Nephron progenitor cell (in vitro differentiated cells): ENCODE measurements at regions not wholly inside any gene's neighbourhood (a gene's known extent, or its start where the extent isn't known, plus 50 kb on each side); places are given as distances from the start of the nearest gene placed in this dataset.

Experiments used
- DNase-seq: peaks from one replicate; pipeline ENCODE4 v3.0.0; 2021
- H3K27ac Mint-ChIP-seq: 2 replicates; pipeline ENCODE4 v1.8.0; 2021; ENCODE audit warnings: mild to moderate bottlenecking, moderate library complexity, mixed read lengths
- H3K27me3 Mint-ChIP-seq: 2 replicates; pipeline ENCODE4 v1.8.0; 2021; ENCODE audit warnings: mild to moderate bottlenecking, low read depth, mixed read lengths; ENCODE audit not compliant: poor library complexity
- H3K36me3 Mint-ChIP-seq: 2 replicates; pipeline ENCODE4 v1.8.0; 2021; ENCODE audit warnings: low read depth, mixed read lengths
- H3K4me1 Mint-ChIP-seq: 2 replicates; pipeline ENCODE4 v1.8.0; 2021; ENCODE audit warnings: mixed read lengths
- H3K4me3 Mint-ChIP-seq: 2 replicates; pipeline ENCODE4 v1.8.0; 2021; ENCODE audit warnings: mild to moderate bottlenecking, moderate library complexity, mixed read lengths
- H3K9me3 Mint-ChIP-seq: 2 replicates; pipeline ENCODE4 v1.8.0; 2021; ENCODE audit warnings: mild to moderate bottlenecking, moderate library complexity, mixed read lengths
- CTCF ChIP-seq: fragments of 200-600 bp; sonication (generic); IDR thresholded peaks from 2 replicates; pipeline ENCODE4 v1.5.0; 2021; ENCODE audit warnings: antibody characterized with exemption

GRCh38 chr10:2917926-2918325 is 149.4 kb upstream of the PFKP start:
- H3K4me1 Mint-ChIP-seq: no peaks in the 10 kb centered on the region

DNA sequence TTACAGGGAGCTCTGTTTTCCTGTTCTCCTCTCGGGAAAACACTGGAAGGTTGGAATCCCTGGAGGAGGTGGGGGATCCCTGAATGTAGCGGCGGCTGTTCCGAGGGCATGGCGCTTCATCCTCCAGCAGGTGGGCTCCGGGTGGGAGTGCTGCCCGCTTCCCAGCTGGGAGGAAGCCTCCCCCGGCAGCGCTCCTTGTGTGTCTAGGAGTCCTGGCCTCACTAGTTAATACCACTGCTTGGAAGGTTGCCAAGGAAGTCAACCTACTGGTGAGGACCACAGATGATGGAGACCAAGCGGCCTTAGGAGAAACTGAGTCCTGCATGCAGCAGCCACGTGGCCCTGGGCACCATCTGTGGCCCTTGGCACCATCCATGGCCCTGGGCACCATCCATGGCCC is 151.9 kb upstream of the PFKP start:
- DNase-seq: no peak
- no peak overlapping the region for H3K27ac Mint-ChIP-seq
- H3K4me1 Mint-ChIP-seq: no peaks in the 10 kb centered on the region
- no peak for TF ChIP-seq CTCF
- no peaks in the 10 kb centered on the region for H3K36me3 Mint-ChIP-seq
- no peak overlapping the region for H3K4me3 Mint-ChIP-seq
- no peaks in the 10 kb centered on the region for H3K9me3 Mint-ChIP-seq
- peaks cover 19% of the 10 kb centered on the region for H3K27me3 Mint-ChIP-seq

More at GRCh38 chr10:2917926-2918325, 149.4 kb upstream of the PFKP start:
- no peak for TF ChIP-seq CTCF
- H3K9me3 Mint-ChIP-seq: no peaks in the 10 kb centered on the region
- no peaks in the 10 kb centered on the region for H3K36me3 Mint-ChIP-seq
- peak overlapping the region; percentile 61 for H3K27ac Mint-ChIP-seq
- no peak overlapping the region for H3K4me3 Mint-ChIP-seq
- DNase-seq: no peak
- peaks cover 31% of the 10 kb centered on the region for H3K27me3 Mint-ChIP-seq

DNA sequence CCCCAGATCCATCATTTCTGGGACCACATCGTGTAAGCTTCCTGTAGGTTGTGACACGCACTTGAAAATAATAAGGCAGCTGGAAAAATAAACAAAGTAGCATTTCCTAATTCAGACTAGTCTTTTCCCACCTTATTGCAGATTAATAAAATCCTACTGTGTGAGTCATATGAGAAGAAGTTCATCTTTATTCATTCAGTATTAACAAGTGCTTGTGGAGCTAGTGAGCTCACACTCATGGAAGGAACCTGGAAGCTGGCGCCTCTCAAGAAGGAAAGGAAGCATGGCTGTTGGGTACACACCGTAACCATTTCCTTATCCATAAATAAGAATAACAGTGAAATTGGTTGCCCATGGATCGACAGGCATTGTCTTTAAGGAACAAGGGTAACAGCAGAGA is 152.6 kb upstream of the PFKP start:
- Mint-ChIP-seq H3K36me3 (no peaks in the 10 kb centered on the region), H3K4me3 (no peak overlapping the region), H3K9me3 (no peaks in the 10 kb centered on the region), H3K4me1 (no peaks in the 10 kb centered on the region), H3K27ac (no peak overlapping the region), H3K27me3 (peaks cover 16% of the 10 kb centered on the region)
- no peak for TF ChIP-seq CTCF
- DNase-seq: no peak

GRCh38 chr10:2913474-2913873 is 153.9 kb upstream of the PFKP start:
- Mint-ChIP-seq H3K27me3 (peaks cover 13% of the 10 kb centered on the region), H3K36me3 (no peaks in the 10 kb centered on the region), H3K9me3 (no peaks in the 10 kb centered on the region), H3K4me1 (no peaks in the 10 kb centered on the region), H3K27ac (no peak overlapping the region), H3K4me3 (no peak overlapping the region)
- no peak for DNase-seq
- no peak for TF ChIP-seq CTCF

GRCh38 chr10:2910656-2911055 is 156.7 kb upstream of the PFKP start:
- Mint-ChIP-seq H3K27me3 (peaks cover 13% of the 10 kb centered on the region), H3K27ac (peak overlapping the region; percentile 6), H3K4me1 (no peaks in the 10 kb centered on the region), H3K4me3 (no peak overlapping the region), H3K36me3 (no peaks in the 10 kb centered on the region), H3K9me3 (no peaks in the 10 kb centered on the region)
- no peak for TF ChIP-seq CTCF
- no peak for DNase-seq

- Mint-ChIP-seq H3K36me3 (no peaks in the 10 kb centered on the region), H3K4me1 (no peaks in the 10 kb centered on the region), H3K4me3 (no peak overlapping the region), H3K9me3 (no peaks in the 10 kb centered on the region), H3K27me3 (peaks cover 13% of the 10 kb centered on the region), H3K27ac (no peak overlapping the region)
- no peak for DNase-seq
- no peak for TF ChIP-seq CTCF
Measured at GRCh38 chr10:2909921-2910320, 157.4 kb upstream of the PFKP start.
